ENCODE measurements at regions not wholly inside any gene's neighbourhood (a gene's known extent, or its start where the extent isn't known, plus 50 kb on each side); places are given as distances from the start of the nearest gene placed in this dataset.
A peak's percentile ranks its signal among the peaks of the same experiment; 100 is the strongest.

DNA sequence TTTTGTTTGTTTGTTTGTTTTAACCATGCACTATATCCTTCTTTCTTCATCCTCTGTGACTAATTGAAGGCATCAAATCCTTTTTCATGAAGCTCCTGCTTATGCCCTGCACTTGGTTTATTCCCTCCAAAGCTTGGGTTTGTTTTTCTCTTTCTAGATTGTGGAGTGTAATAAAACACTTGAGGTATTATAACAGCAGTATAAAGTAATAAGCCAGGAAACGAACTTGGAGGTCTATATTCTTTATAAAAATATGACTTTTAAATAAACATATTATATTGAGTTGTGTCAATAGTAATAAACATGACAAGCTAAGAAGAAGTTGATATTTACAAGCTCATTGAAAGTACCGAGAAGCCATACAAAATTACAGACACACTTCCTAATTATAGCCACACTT, 659.4 kb downstream of the RFPL4B start:
- Histone ChIP-seq H3K79me2 (ENCODE audit: control insufficient read depth, insufficient read depth, low read length) (no peaks in the 10 kb centered on the region), H3K36me3 (ENCODE audit: control insufficient read depth in 2 of 2, extremely low read depth in 1 of 2, insufficient read depth in 2 of 2, low read length in 2 of 2) (no peaks in the 10 kb centered on the region), H3K27ac (ENCODE audit: insufficient read depth, low read depth, low read length) (no peak overlapping the region), H3K9me3 (replicated peaks; ENCODE audit: control insufficient read depth, insufficient read depth, low read length) (no peaks in the 10 kb centered on the region), H3K4me3 (replicated peaks in 1 of 3; ENCODE audit: insufficient read depth in 1 of 3, low read depth in 1 of 3, low read length in 3 of 3) (no peak overlapping the region), H3K9me1 (replicated peaks; ENCODE audit: control insufficient read depth, extremely low read depth, insufficient read depth, low read length) (no peaks in the 10 kb centered on the region), H3K9ac (replicated peaks; ENCODE audit: extremely low read depth, insufficient read depth, low read length) (no peak overlapping the region), H4K20me1 (replicated peaks; ENCODE audit: control insufficient read depth, extremely low read depth, insufficient read depth, low read length) (no peaks in the 10 kb centered on the region), H3K4me1 (ENCODE audit: control insufficient read depth, extremely low read depth, insufficient read depth, low read length) (no peaks in the 10 kb centered on the region), H2AFZ (ENCODE audit: low read depth, low read length) (peak overlapping the region; percentile 14), H3K4me2 (ENCODE audit: insufficient read depth, low read length) (no peak overlapping the region), H3K27me3 (ENCODE audit: control insufficient read depth in 2 of 2, insufficient read depth in 2 of 2, low read length in 2 of 2) (no peaks in the 10 kb centered on the region)
- POLR2A ChIA-PET, result interaction anchor here (0.7 kb wide), 1 partner anchor 1942 kb away, joined by 6 read pairs; no protein-coding TSS in a partner anchor
- no peak for DNase-seq (ENCODE audit: low read depth, low spot score)
- no peak for TF ChIP-seq JUN (IDR thresholded peaks at IDR 0.05; ENCODE audit: borderline replicate concordance, insufficient read depth, insufficient read length, low read depth)
- no peak for TF ChIP-seq FOS (IDR thresholded peaks at IDR 0.05; ENCODE audit: borderline replicate concordance, insufficient read depth, low read length)
- TF ChIP-seq MYC (IDR thresholded peaks at IDR 0.05; ENCODE audit: low read depth, low read length), result no peak
- TF ChIP-seq POLR2A (IDR thresholded peaks at IDR 0.05; ENCODE audit: low read depth, low read length), result no peak
- no peak for TF ChIP-seq GATA2 (IDR thresholded peaks at IDR 0.05; ENCODE audit: insufficient read depth, insufficient read length, low read depth, low read length)
- TF ChIP-seq EZH2 (IDR thresholded peaks at IDR 0.05; ENCODE audit: borderline replicate concordance, low read depth, low read length, severe bottlenecking), result no peak
- no peak for TF ChIP-seq POLR2AphosphoS5 (IDR thresholded peaks at IDR 0.05; ENCODE audit: insufficient read depth, low read depth, low read length)
- intact Hi-C loops (cut with micrococcal nuclease) (no loop called here), dilution Hi-C loops (cut with MboI; ENCODE audit: extremely low pct_ligation_motif_present, low sequenced_read_pairs) (loop anchor here (25.0 kb wide), 1 partner anchor 906 kb away; no protein-coding TSS in a partner anchor)
- no peak for FAIRE-seq
- BruUV-seq (replicated peaks), result no TSS peak
- CTCF ChIA-PET, result interaction anchor here (0.6 kb wide), 1 partner anchor 196 kb away, joined by 3 read pairs; no protein-coding TSS in a partner anchor

DNA sequence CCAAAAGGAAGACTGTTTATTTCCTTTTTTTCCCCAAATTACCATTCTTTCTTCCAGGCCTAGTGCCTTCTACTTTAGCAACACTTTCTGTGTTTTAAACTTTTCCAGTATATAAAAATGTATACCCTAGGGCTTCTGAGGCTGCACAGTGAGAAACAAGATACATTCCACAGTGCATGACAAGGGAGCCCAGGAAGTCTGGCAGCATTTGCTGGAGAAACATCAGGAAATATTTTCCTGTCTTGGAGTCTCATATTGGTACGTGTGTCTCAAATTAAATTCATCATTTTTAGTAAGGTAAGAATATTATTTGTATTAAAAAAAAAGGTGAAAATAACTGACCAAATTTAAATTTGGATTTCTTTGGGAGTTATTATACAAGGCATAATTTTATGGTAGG, 662.6 kb downstream of the RFPL4B start:
- H3K4me2 ChIP-seq (ENCODE audit: insufficient read depth, low read length), result no peak overlapping the region
- FAIRE-seq (no peak), DNase-seq (ENCODE audit: low read depth, low spot score) (no peak)
- ChIA-PET POLR2A (no interaction called here), CTCF (no interaction called here)
- H3K9me1 ChIP-seq (replicated peaks; ENCODE audit: control insufficient read depth, extremely low read depth, insufficient read depth, low read length), result no peaks in the 10 kb centered on the region
- no TSS peak for BruUV-seq (replicated peaks)
- no peaks in the 10 kb centered on the region for H3K9me3 ChIP-seq (replicated peaks; ENCODE audit: control insufficient read depth, insufficient read depth, low read length)
- no peaks in the 10 kb centered on the region for H3K79me2 ChIP-seq (ENCODE audit: control insufficient read depth, insufficient read depth, low read length)
- no peak overlapping the region for H2AFZ ChIP-seq (ENCODE audit: low read depth, low read length)
- intact Hi-C loops (cut with micrococcal nuclease) (no loop called here), dilution Hi-C loops (cut with MboI; ENCODE audit: extremely low pct_ligation_motif_present, low sequenced_read_pairs) (loop anchor here (25.0 kb wide), 1 partner anchor 903 kb away; no protein-coding TSS in a partner anchor)
- TF ChIP-seq POLR2A (IDR thresholded peaks at IDR 0.05; ENCODE audit: low read depth, low read length), result no peak
- no peak for TF ChIP-seq MYC (IDR thresholded peaks at IDR 0.05; ENCODE audit: low read depth, low read length)
- TF ChIP-seq JUN (IDR thresholded peaks at IDR 0.05; ENCODE audit: borderline replicate concordance, insufficient read depth, insufficient read length, low read depth), result no peak
- TF ChIP-seq, protein P1, sequence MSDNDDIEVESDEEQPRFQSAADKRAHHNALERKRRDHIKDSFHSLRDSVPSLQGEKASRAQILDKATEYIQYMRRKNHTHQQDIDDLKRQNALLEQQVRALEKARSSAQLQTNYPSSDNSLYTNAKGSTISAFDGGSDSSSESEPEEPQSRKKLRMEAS (IDR thresholded peaks at IDR 0.05; ENCODE audit: insufficient read depth, insufficient read length), result no peak
- TF ChIP-seq POLR2AphosphoS5 (IDR thresholded peaks at IDR 0.05; ENCODE audit: insufficient read depth, low read depth, low read length), result no peak
- TF ChIP-seq EZH2 (IDR thresholded peaks at IDR 0.05; ENCODE audit: borderline replicate concordance, low read depth, low read length, severe bottlenecking), result no peak
- no peak for TF ChIP-seq FOS (IDR thresholded peaks at IDR 0.05; ENCODE audit: borderline replicate concordance, insufficient read depth, low read length)
- TF ChIP-seq GATA2 (IDR thresholded peaks at IDR 0.05; ENCODE audit: insufficient read depth, insufficient read length, low read depth, low read length), result no peak
- TF ChIP-seq CTCF (IDR thresholded peaks at IDR 0.05; ENCODE audit: extremely low read depth in 1 of 2, insufficient read depth in 1 of 2, low read depth in 1 of 2, low read length in 2 of 2), result no peak
- no peaks in the 10 kb centered on the region for H3K4me1 ChIP-seq (ENCODE audit: control insufficient read depth, extremely low read depth, insufficient read depth, low read length)
- no peak overlapping the region for H3K27ac ChIP-seq (ENCODE audit: insufficient read depth, low read depth, low read length)
- no peak overlapping the region for H3K4me3 ChIP-seq (replicated peaks in 1 of 3; ENCODE audit: insufficient read depth in 1 of 3, low read depth in 1 of 3, low read length in 3 of 3)
- no peak overlapping the region for H3K9ac ChIP-seq (replicated peaks; ENCODE audit: extremely low read depth, insufficient read depth, low read length)
- no peaks in the 10 kb centered on the region for H4K20me1 ChIP-seq (replicated peaks; ENCODE audit: control insufficient read depth, extremely low read depth, insufficient read depth, low read length)
- no peaks in the 10 kb centered on the region for H3K36me3 ChIP-seq (ENCODE audit: control insufficient read depth in 2 of 2, extremely low read depth in 1 of 2, insufficient read depth in 2 of 2, low read length in 2 of 2)
- H3K27me3 ChIP-seq (ENCODE audit: control insufficient read depth in 2 of 2, insufficient read depth in 2 of 2, low read length in 2 of 2), result no peaks in the 10 kb centered on the region

All from endothelial cell of umbilical vein (primary cell).